Thymus (tissue), 11 donors: ENCODE measurements at regions not wholly inside any gene's neighbourhood (a gene's known extent, or its start where the extent isn't known, plus 50 kb on each side); places are given as distances from the start of the nearest gene placed in this dataset.

ENCODE experiments used
- DNase-seq, 9 donors: peaks; one replicate each; pipeline ENCODE4 v3.0.0-alpha.2; 2013; ENCODE audit warnings: low spot score in 9 of 9, low read depth in 6 of 9, missing footprints in 1 of 9
- H3K27ac ChIP-seq, 2 donors: one replicate each; pipeline ENCODE4 v1.5.1; 2013; ENCODE audit warnings: control low read depth in 1 of 2, low read depth in 1 of 2, low read length in 1 of 2, mild to moderate bottlenecking in 1 of 2, moderate library complexity in 1 of 2
- H3K27me3 ChIP-seq, 2 donors: one replicate each; pipeline ENCODE4 v1.5.1; 2013; ENCODE audit warnings: low read length in 1 of 2; ENCODE audit not compliant: control insufficient read depth in 2 of 2, insufficient read depth in 1 of 2
- H3K36me3 ChIP-seq, 2 donors: one replicate each; pipeline ENCODE4 v1.5.1; 2013; ENCODE audit warnings: low read length in 1 of 2, mild to moderate bottlenecking in 1 of 2, moderate library complexity in 1 of 2; ENCODE audit not compliant: control insufficient read depth in 2 of 2, insufficient read depth in 2 of 2
- H3K4me1 ChIP-seq, 2 donors: one replicate each; pipeline ENCODE4 v1.5.1; 2013; ENCODE audit warnings: low read length in 2 of 2; ENCODE audit not compliant: control insufficient read depth in 2 of 2, insufficient read depth in 2 of 2
- H3K4me3 ChIP-seq, 2 donors: one replicate each; pipeline ENCODE4 v1.5.1; 2013; ENCODE audit warnings: low read length in 2 of 2, control low read depth in 1 of 2, mild to moderate bottlenecking in 1 of 2
- H3K9me3 ChIP-seq, 2 donors: one replicate each; pipeline ENCODE4 v1.5.1; 2013; ENCODE audit warnings: low read length in 1 of 2, mild to moderate bottlenecking in 1 of 2; ENCODE audit not compliant: control insufficient read depth in 2 of 2, insufficient read depth in 1 of 2
- WGBS: extraction: QIAGEN DNeasy Blood & Tissue Kit; methylation state at CpG from one replicate; pipeline ENCODE4 v1.1.7; 2013; 5-methylcytosine and 5-hydroxymethylcytosine counted together
- donor health status: healthy.

DNA sequence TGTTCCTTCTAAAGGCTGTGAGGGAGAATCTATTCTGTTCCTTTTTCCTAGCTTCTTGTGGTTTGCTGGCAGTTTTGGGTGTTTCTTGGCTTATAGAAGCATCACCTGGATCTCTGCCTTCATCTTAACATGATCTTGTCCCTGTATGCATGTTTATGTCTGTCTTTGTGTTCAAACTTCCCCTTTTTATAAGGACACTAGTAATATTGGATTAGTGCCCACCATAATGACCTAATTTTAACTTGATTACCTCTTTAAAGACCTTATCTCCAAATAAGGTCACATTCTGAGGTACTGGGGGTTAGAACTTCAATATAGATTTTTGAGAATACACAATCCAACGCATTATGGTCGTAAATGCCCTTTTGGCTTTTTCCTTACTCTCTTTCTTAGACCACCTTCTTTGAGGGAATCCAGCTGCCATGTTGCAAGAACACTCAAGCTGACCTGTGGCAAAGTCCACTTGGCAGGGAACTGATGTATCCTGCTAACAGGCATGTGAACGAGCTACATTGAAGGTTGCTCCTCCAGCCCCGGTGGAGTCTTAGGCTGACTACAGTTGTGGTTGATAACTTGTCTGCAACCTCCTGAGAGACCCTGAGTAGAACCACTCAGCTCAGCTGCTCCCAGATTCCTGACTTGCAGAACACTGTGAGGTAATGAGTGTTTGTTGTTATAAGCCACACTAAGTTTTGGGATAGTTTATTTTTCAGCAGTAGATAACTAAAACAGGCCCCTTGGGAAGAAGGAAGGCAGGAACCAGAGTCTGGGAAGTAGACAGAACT is 127.1 kb upstream of the OR9Q1 start:
- no peaks in the 10 kb centered on the region for H3K36me3 ChIP-seq
- DNase-seq: no peak
- no peak overlapping the region for H3K27ac ChIP-seq
- H3K27me3 ChIP-seq: no peaks in the 10 kb centered on the region
- WGBS: 91% methylated on average over 4 of the region's 4 CpGs
- H3K4me3 ChIP-seq: no peak overlapping the region
- H3K9me3 ChIP-seq: no peaks in the 10 kb centered on the region
- H3K4me1 ChIP-seq: no peaks in the 10 kb centered on the region

GRCh38 chr11:57899378-57899777 is 124.3 kb upstream of the OR9Q1 start:
- no peak overlapping the region for H3K27ac ChIP-seq
- no peak overlapping the region for H3K4me3 ChIP-seq
- H3K9me3 ChIP-seq: no peaks in the 10 kb centered on the region
- 95% methylated on average over 2 of the region's 2 CpGs for WGBS
- no peaks in the 10 kb centered on the region for H3K36me3 ChIP-seq
- no peaks in the 10 kb centered on the region for H3K27me3 ChIP-seq
- no peaks in the 10 kb centered on the region for H3K4me1 ChIP-seq
- DNase-seq: no peak

DNA sequence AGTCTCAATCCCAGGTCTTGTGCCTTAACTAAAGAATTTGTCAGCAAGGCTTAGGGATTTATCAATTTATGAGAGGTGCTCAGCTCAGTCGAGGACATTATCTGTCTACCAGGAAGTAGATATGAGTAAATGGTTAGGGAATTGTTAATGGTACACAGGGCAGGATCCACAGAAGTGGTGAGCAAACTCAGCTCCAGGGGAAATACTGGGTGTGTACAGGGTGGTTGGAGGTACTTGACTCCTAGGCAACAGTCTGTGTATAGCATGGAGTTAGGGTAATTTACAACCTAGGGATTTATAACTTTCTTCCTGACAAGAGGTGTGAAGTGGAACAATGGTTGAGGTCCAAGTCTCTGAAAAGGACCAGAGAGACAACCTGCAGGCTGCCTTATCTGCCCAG is 123.4 kb upstream of the OR9Q1 start:
- Histone ChIP-seq H3K4me3 (no peak overlapping the region), H3K36me3 (no peaks in the 10 kb centered on the region), H3K27me3 (no peaks in the 10 kb centered on the region), H3K9me3 (no peaks in the 10 kb centered on the region), H3K4me1 (no peaks in the 10 kb centered on the region), H3K27ac (no peak overlapping the region)
- WGBS: 47% methylated on average over 1 of the region's 1 CpG
- DNase-seq: no peak

- Histone ChIP-seq H3K27me3 (no peaks in the 10 kb centered on the region), H3K27ac (no peak overlapping the region), H3K4me3 (no peak overlapping the region), H3K9me3 (no peaks in the 10 kb centered on the region), H3K36me3 (no peaks in the 10 kb centered on the region), H3K4me1 (no peaks in the 10 kb centered on the region)
- no peak for DNase-seq
Observed at GRCh38 chr11:57901278-57901677, 122.4 kb upstream of the OR9Q1 start.

GRCh38 chr11:57901756-57902155 is 121.9 kb upstream of the OR9Q1 start:
- no peaks in the 10 kb centered on the region for H3K9me3 ChIP-seq
- 76% methylated on average over 5 of the region's 5 CpGs for WGBS
- no peaks in the 10 kb centered on the region for H3K4me1 ChIP-seq
- no peak overlapping the region for H3K4me3 ChIP-seq
- no peaks in the 10 kb centered on the region for H3K27me3 ChIP-seq
- H3K27ac ChIP-seq: no peak overlapping the region
- no peak for DNase-seq
- no peaks in the 10 kb centered on the region for H3K36me3 ChIP-seq

DNA sequence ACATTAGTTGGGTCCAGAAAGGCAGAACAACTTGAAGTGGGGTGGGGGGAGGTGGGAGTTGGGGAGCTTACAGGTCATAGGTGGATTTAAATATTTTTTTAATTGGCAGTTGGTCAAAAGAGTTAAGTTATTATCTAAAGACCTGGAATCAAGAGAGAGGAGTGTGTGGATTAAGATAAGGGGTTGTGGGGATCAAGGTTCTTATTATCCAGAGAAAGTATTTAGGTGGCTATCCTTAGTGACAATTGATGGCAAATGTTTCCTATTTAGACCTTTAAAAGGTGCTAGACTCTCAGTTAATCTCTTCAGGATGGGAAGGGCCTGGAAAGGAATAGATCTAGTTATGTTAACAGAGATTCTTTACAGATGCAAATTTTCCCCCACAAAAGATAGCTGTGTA is 120.7 kb upstream of the OR9Q1 start:
- H3K27ac ChIP-seq: no peak overlapping the region
- no peaks in the 10 kb centered on the region for H3K36me3 ChIP-seq
- H3K4me3 ChIP-seq: no peak overlapping the region
- H3K9me3 ChIP-seq: no peaks in the 10 kb centered on the region
- H3K4me1 ChIP-seq: no peaks in the 10 kb centered on the region
- no peak for DNase-seq
- H3K27me3 ChIP-seq: no peaks in the 10 kb centered on the region

DNA sequence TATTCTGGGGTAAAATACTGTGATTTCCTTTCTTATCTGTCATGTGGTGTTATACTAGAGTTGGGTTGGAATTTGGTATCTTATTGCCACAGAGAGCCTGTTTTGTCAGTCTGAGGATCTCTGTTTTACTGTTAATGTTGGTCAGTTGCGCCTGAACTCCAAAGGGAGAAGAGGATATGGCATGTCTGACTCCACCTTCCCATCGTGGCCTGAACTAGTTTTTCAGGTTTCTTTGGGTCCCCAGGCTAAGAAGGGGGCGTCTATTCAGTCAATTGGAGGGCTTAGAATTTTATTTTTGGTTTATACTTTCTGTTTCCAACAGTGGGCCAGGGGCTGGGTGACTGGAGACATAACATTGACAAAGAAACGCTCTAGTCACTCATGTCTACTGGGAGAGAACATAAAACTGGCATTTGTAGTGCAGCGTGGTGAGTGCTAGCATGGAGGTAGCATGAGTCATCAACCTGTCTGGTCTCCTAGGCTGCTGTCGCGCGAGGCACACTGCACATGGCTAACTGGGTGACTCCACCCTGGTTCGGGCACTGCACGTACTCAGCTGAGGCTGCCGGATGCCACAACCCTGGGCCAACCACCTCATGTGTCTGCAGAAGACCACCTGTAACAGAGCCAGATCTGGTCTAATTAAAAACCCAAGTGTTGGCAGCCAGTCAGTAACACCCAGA is 120.1 kb upstream of the OR9Q1 start:
- Histone ChIP-seq H3K36me3 (no peaks in the 10 kb centered on the region), H3K4me3 (no peak overlapping the region), H3K27me3 (no peaks in the 10 kb centered on the region), H3K9me3 (no peaks in the 10 kb centered on the region), H3K27ac (no peak overlapping the region), H3K4me1 (no peaks in the 10 kb centered on the region)
- no peak for DNase-seq
- WGBS: 81% methylated on average over 11 of the region's 11 CpGs

GRCh38 chr11:57904376-57904775 is 119.3 kb upstream of the OR9Q1 start:
- DNase-seq: no peak
- 93% methylated on average over 10 of the region's 10 CpGs for WGBS

DNA sequence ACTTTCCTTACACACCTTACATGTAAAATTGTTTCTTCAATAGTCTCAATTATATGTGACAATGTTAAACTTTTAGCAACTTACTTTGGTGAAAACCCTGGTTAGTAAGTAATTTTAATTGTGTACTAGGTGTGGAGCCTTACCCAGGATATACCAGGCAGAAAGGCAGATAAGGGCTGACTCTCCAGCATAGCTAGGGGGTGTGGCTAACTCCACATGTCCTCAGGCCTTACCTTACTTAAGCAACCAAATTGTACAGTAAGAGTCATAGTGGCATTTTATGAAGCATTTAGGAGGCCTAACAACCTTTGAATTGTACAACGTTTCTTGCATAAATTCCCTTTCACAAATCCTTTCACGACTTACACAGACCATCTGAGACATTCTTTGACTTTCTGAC is 118.2 kb upstream of the OR9Q1 start:
- no peak overlapping the region for H3K4me3 ChIP-seq
- no peaks in the 10 kb centered on the region for H3K9me3 ChIP-seq
- no peaks in the 10 kb centered on the region for H3K27me3 ChIP-seq
- 86% methylated on average over 2 of the region's 2 CpGs for WGBS
- DNase-seq: no peak
- no peak overlapping the region for H3K27ac ChIP-seq
- no peaks in the 10 kb centered on the region for H3K4me1 ChIP-seq
- no peaks in the 10 kb centered on the region for H3K36me3 ChIP-seq

More at GRCh38 chr11:57904376-57904775, 119.3 kb upstream of the OR9Q1 start:
- Histone ChIP-seq H3K27ac (no peak overlapping the region), H3K27me3 (no peaks in the 10 kb centered on the region), H3K36me3 (no peaks in the 10 kb centered on the region), H3K9me3 (no peaks in the 10 kb centered on the region), H3K4me1 (no peaks in the 10 kb centered on the region), H3K4me3 (no peak overlapping the region)
